GM10248 (cell line): ENCODE measurements at regions not wholly inside any gene's neighbourhood (a gene's known extent, or its start where the extent isn't known, plus 50 kb on each side); places are given as distances from the start of the nearest gene placed in this dataset.

Source experiments
- CTCF ChIA-PET: fragments of 300-600 bp; sonication (Branson Sonifier 250); formaldehyde crosslinking; extraction: SDS; loops from one replicate; lab custom pipeline; 2021; ENCODE audit warnings: antibody characterized with exemption; lab: Yijun Ruan, JAX
- POLR2A ChIA-PET: fragments of 350-650 bp; sonication (Branson Sonifier 250); formaldehyde crosslinking; extraction: SDS; loops from one replicate; lab custom pipeline; 2020; ENCODE audit warnings: antibody characterized with exemption; lab: Yijun Ruan, JAX
- DNase-seq: peaks from one replicate; pipeline ENCODE4 v3.0.0; 2012; ENCODE audit errors: extremely low spot score
- TF ChIP-seq, protein P1 (sequence below): IDR thresholded peaks from 2 replicates; pipeline ENCODE4 v1.5.1; 2012; ENCODE audit warnings: mild to moderate bottlenecking, low read depth; ENCODE audit errors: extremely low read depth, missing control alignments, control extremely low read depth

GRCh38 chr2:215746887-215747615 lies 266.3 kb downstream of the MREG start:
- no peak for DNase-seq
- ChIA-PET POLR2A (no interaction called here), CTCF (interaction anchor here (1.3 kb wide), 1 partner anchor 16 kb away, joined by 5 read pairs; no protein-coding TSS in a partner anchor)
- TF ChIP-seq, protein P1, sequence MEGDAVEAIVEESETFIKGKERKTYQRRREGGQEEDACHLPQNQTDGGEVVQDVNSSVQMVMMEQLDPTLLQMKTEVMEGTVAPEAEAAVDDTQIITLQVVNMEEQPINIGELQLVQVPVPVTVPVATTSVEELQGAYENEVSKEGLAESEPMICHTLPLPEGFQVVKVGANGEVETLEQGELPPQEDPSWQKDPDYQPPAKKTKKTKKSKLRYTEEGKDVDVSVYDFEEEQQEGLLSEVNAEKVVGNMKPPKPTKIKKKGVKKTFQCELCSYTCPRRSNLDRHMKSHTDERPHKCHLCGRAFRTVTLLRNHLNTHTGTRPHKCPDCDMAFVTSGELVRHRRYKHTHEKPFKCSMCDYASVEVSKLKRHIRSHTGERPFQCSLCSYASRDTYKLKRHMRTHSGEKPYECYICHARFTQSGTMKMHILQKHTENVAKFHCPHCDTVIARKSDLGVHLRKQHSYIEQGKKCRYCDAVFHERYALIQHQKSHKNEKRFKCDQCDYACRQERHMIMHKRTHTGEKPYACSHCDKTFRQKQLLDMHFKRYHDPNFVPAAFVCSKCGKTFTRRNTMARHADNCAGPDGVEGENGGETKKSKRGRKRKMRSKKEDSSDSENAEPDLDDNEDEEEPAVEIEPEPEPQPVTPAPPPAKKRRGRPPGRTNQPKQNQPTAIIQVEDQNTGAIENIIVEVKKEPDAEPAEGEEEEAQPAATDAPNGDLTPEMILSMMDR, result no peak

- CTCF ChIA-PET, result interaction anchor here (0.9 to 1.1 kb wide), 2 partner anchors 11 to 19 kb away, joined by 3 to 4 read pairs; no protein-coding TSS in a partner anchor
- DNase-seq, result no peak
- POLR2A ChIA-PET, result no interaction called here
- TF ChIP-seq, protein P1, result no peak
Measured at GRCh38 chr2:215746226-215746886, 267.0 kb downstream of the MREG start.

- no peak for DNase-seq
- ChIA-PET POLR2A (no interaction called here), CTCF (interaction anchor here (0.9 to 1.1 kb wide), 2 partner anchors 10 to 20 kb away, joined by 3 to 4 read pairs; no protein-coding TSS in a partner anchor)
- TF ChIP-seq, protein P1, result no peak
Measured at GRCh38 chr2:215745331-215745730, 268.0 kb downstream of the MREG start.

DNA sequence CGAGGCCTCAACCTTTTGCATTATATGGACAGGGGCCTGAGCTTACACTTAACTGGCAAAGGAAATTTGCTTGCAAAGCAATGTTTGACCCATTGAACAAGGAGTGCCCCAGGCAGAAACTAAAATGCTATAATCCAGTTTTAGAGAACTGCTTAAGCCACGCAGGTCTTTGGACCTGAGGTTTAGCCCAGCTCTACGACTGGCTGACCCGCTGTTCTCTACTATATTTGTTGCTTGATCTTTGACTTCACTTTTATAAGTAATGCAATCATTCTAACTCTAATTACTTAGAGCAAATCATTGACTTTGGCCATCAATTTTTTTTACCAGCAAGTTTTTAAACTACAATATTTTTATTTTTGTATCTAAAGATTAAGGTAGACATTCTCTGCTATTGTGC lies 268.8 kb downstream of the MREG start:
- ChIA-PET POLR2A (no interaction called here), CTCF (interaction anchor here (0.7 kb wide), 1 partner anchor 1435 kb away, joined by 3 read pairs; no protein-coding TSS in a partner anchor)

GRCh38 chr2:215743066-215743465 lies 270.3 kb downstream of the MREG start:
- ChIA-PET POLR2A (no interaction called here), CTCF (interaction anchor here (0.9 to 1.7 kb wide), 3 partner anchors 11 to 288 kb away, joined by 3 to 5 read pairs (median 3); no protein-coding TSS in a partner anchor)
- no peak for DNase-seq
- TF ChIP-seq, protein P1, result no peak

More for the DNA sequence above, 268.8 kb downstream of the MREG start:
- DNase-seq, result no peak
- TF ChIP-seq, protein P1, result no peak

- POLR2A ChIA-PET, result no interaction called here
- DNase-seq, result no peak
- TF ChIP-seq, protein P1, result no peak
- CTCF ChIA-PET, result no interaction called here
Measured at GRCh38 chr2:215742021-215742420, 271.3 kb downstream of the MREG start.
